BJ (cell line): ENCODE measurements at regions not wholly inside any gene's neighbourhood (a gene's known extent, or its start where the extent isn't known, plus 50 kb on each side); places are given as distances from the start of the nearest gene placed in this dataset.
"Not testable (repeated sequence)": the region's sequence is repeated elsewhere in the genome, so short reads cannot be mapped to it uniquely, and the experiment has no call there.

Experiments
- CTCF ChIA-PET: fragments of 350-600 bp; formaldehyde crosslinking; extraction: SDS; loops from one replicate; lab custom pipeline; 2021; ENCODE audit warnings: antibody characterized with exemption, inconsistent platforms; lab: Yijun Ruan, JAX
- POLR2A ChIA-PET: fragments of 300-600 bp; sonication (Branson Sonifier 250); formaldehyde crosslinking; extraction: SDS; loops from one replicate; lab custom pipeline; 2021; ENCODE audit warnings: antibody characterized with exemption; lab: Charles Lee
- DNase-seq: peaks from one replicate; pipeline ENCODE4 v3.0.0-alpha.2; 2011; ENCODE audit warnings: low read depth
- H3K27me3 ChIP-seq: 2 replicates; pipeline ENCODE4 v1.6.0; 2011; ENCODE audit warnings: low read length; ENCODE audit not compliant: control insufficient read depth, insufficient read depth
- H3K36me3 ChIP-seq: 2 replicates; pipeline ENCODE4 v1.5.1; 2011; ENCODE audit warnings: low read length; ENCODE audit not compliant: control insufficient read depth, insufficient read depth
- H3K4me3 ChIP-seq: 2 replicates; pipeline ENCODE4 v1.5.1; 2011; ENCODE audit warnings: low read depth, mild to moderate bottlenecking, control low read depth, low read length
- TF ChIP-seq, protein P1 (sequence below): IDR thresholded peaks from 2 replicates; pipeline ENCODE4 v1.5.1; 2011; ENCODE audit warnings: low read depth, mild to moderate bottlenecking, control low read depth, inconsistent platforms, low read length, moderate library complexity; ENCODE audit not compliant: insufficient read depth

DNA sequence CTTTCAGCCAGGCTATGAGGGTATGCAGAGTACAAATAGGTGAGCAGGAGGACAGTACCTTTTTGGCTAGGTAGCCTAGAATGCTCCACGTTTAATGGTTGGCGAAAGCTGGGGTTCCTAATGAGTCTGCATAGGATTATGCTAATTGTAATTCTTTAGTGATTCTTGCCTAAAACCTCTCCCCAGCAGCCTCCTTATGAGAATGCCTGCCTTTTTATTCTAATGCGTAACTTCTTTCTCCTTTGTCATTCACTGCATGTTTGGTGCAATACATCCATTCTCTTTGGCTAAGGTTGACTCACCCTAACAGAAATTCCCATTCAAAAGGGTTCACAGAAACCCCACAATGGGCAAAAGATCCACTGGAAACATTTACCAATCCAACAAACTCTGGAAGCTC, 752.2 kb downstream of the FSCB start:
- ChIA-PET POLR2A (no interaction called here), CTCF (no interaction called here)
- no peak for DNase-seq
- TF ChIP-seq, protein P1, sequence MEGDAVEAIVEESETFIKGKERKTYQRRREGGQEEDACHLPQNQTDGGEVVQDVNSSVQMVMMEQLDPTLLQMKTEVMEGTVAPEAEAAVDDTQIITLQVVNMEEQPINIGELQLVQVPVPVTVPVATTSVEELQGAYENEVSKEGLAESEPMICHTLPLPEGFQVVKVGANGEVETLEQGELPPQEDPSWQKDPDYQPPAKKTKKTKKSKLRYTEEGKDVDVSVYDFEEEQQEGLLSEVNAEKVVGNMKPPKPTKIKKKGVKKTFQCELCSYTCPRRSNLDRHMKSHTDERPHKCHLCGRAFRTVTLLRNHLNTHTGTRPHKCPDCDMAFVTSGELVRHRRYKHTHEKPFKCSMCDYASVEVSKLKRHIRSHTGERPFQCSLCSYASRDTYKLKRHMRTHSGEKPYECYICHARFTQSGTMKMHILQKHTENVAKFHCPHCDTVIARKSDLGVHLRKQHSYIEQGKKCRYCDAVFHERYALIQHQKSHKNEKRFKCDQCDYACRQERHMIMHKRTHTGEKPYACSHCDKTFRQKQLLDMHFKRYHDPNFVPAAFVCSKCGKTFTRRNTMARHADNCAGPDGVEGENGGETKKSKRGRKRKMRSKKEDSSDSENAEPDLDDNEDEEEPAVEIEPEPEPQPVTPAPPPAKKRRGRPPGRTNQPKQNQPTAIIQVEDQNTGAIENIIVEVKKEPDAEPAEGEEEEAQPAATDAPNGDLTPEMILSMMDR, result no peak
- Histone ChIP-seq H3K4me3 (no peak overlapping the region), H3K36me3 (no peaks in the 10 kb centered on the region), H3K27me3 (no peaks in the 10 kb centered on the region)

DNA sequence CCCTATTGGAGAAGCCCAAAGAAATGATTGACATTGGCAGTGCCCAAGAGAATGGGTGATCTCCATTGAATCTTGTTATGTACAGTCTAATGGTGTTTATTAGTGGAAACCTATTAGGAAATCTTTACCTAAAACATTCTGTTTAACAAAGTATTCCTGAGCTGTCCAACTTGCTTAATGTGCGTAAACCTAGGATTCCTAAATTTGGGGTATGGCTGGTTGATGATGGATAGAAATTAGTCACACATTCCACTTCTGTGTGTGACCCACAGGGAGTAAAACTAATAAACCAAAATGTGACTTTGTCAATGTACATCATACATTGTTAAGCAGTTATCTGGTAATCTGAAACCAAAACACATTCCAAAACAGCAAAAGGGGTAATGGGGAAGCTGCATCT, 761.3 kb downstream of the FSCB start:
- ChIA-PET CTCF (no interaction called here), POLR2A (no interaction called here)
- Histone ChIP-seq H3K36me3 (no peaks in the 10 kb centered on the region), H3K27me3 (no peaks in the 10 kb centered on the region), H3K4me3 (no peak overlapping the region)
- DNase-seq, result no peak
- TF ChIP-seq, protein P1, result no peak

DNA sequence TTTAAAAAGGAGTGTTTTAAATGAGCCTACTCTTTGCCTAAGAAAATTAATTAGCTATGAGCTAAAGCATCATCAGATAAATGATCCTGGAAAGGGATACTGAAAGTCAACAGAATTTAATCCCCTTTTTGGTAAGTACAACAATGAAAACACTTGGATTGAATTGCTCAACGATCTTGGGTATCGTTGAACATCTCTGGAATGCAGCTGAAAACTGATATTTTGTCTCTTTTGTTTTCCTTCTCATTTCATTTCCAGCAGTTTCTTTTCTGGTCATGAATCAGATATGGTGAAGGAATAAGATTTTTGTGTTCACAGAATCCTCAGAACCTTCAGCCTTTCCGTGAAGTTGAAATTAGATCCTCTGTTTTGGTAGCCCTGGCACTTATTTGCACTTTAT, 771.2 kb downstream of the FSCB start:
- TF ChIP-seq, protein P1, result no peak
- Histone ChIP-seq H3K36me3 (no peaks in the 10 kb centered on the region), H3K4me3 (no peak overlapping the region), H3K27me3 (no peaks in the 10 kb centered on the region)
- no peak for DNase-seq
- CTCF ChIA-PET, result no interaction called here
- POLR2A ChIA-PET, result no interaction called here

DNA sequence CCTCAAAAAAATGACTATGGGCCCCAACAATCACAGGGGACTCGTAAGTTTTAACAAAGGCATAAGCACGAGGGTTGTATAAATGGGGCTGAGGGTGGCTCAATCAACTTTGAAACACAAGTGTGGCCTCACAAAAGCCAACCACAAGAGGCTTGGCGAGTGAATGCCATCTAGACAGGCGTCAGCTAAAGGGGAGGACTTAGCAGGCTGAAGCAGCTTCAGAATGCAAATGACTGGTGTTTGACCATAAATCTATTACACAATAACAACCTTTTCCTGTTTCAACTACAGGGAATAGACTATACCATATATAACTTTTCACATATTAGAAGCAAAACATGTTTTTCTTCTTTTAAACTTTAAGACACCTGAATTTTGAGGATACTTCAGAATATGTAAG, 777.9 kb downstream of the FSCB start:
- Histone ChIP-seq H3K4me3 (no peak overlapping the region), H3K27me3 (no peaks in the 10 kb centered on the region), H3K36me3 (no peaks in the 10 kb centered on the region)
- TF ChIP-seq, protein P1, result no peak
- CTCF ChIA-PET, result no interaction called here
- DNase-seq, result no peak
- POLR2A ChIA-PET, result no interaction called here

DNA sequence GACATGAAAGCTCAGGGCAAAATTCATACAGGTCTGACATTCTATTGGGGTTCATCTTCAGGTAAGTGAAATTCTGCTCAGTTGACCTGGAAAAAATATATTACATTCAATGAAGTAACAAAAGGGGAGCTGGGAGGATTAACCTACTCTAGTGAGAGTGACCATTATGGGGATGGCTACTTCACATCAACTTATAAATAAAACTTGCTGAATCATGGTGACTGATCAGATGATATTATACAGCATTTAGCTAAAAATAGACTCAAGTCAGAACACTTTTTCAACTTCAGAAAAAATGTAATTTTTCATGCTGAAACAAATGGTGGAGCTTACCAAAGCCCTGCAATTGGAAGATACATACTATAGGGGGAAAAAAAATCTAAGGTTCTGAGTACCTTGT, 800.2 kb downstream of the FSCB start:
- H3K36me3 ChIP-seq, result no peaks in the 10 kb centered on the region
- DNase-seq, result no peak
- no peaks in the 10 kb centered on the region for H3K27me3 ChIP-seq
- POLR2A ChIA-PET, result no interaction called here
- no peak overlapping the region for H3K4me3 ChIP-seq
- TF ChIP-seq, protein P1, result no peak
- CTCF ChIA-PET, result no interaction called here

DNA sequence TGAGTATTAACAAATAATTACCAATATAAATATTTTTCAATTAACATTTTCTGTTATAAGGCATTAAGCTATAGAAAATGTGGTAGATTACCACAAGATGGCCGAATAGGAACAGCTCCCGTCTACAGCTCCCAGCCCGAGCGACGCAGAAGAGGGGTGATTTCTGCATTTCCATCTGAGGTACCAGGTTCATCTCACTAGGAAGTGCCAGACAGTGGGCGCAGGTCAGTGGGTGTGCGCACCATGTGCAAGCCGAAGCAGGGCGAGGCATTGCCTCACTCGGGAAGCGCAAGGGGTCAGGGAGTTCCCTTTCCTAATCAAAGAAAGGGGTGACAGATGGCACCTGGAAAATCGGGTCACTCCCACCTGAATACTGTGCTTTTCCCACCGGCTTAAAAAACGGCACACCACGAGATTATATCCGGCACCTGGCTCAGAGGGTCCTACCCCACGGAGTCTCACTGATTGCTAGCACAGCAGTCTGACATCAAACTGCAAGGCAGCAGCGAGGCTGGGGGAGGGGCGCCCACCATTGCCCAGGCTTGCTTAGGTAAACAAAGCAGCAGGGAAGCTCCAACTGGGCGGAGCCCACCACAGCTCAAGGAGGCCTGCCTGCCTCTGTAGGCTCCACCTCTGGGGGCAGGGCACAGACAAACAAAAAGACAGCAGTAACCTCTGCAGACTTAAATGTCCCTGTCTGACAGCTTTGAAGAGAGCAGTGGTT, 808.4 kb downstream of the FSCB start:
- POLR2A ChIA-PET, CTCF ChIA-PET, H3K36me3 ChIP-seq, DNase-seq, H3K27me3 ChIP-seq, H3K4me3 ChIP-seq: not testable (repeated sequence)
